GM19395 (cell line): ENCODE measurements at regions not wholly inside any gene's neighbourhood (a gene's known extent, or its start where the extent isn't known, plus 50 kb on each side); places are given as distances from the start of the nearest gene placed in this dataset.

Source experiments
- ATAC-seq: cut with Tn5 transposase; IDR thresholded peaks from one replicate; pipeline ENCODE4 v1.9.1; 2021; ENCODE audit warnings: mild to moderate bottlenecking, moderate library complexity; ENCODE audit not compliant: unreplicated experiment

- no peak for ATAC-seq
Observed at GRCh38 chr1:14470802-14471201, 127.7 kb upstream of the KAZN start.

GRCh38 chr1:14474856-14475255 lies 123.6 kb upstream of the KAZN start:
- no peak for ATAC-seq

- no peak for ATAC-seq
Observed at GRCh38 chr1:14476170-14476955, 122.1 kb upstream of the KAZN start.

- ATAC-seq: no peak
Observed at GRCh38 chr1:14478120-14478519, 120.4 kb upstream of the KAZN start.

GRCh38 chr1:14479865-14480264 lies 118.6 kb upstream of the KAZN start:
- no peak for ATAC-seq

- ATAC-seq: no peak
Observed at GRCh38 chr1:14482784-14483450, 115.6 kb upstream of the KAZN start.

- ATAC-seq: no peak
Observed at GRCh38 chr1:14485285-14485684, 113.2 kb upstream of the KAZN start.

- no peak for ATAC-seq
Observed at GRCh38 chr1:14486401-14487201, 111.9 kb upstream of the KAZN start.

- no peak for ATAC-seq
Observed at GRCh38 chr1:14487671-14488070, 110.8 kb upstream of the KAZN start.

- ATAC-seq: no peak
Observed at GRCh38 chr1:14494911-14495310, 103.6 kb upstream of the KAZN start.

- ATAC-seq: no peak
Observed at GRCh38 chr1:14495381-14495780, 103.1 kb upstream of the KAZN start.

- no peak for ATAC-seq
Observed at GRCh38 chr1:14495996-14496395, 102.5 kb upstream of the KAZN start.

GRCh38 chr1:14498839-14499238 lies 99.6 kb upstream of the KAZN start:
- no peak for ATAC-seq

- ATAC-seq: no peak
Observed at GRCh38 chr1:14499312-14500040, 99.0 kb upstream of the KAZN start.

- no peak for ATAC-seq
Observed at GRCh38 chr1:14500041-14500440, 98.4 kb upstream of the KAZN start.

- ATAC-seq: no peak
Observed at GRCh38 chr1:14500912-14501311, 97.6 kb upstream of the KAZN start.

- ATAC-seq: no peak
Observed at GRCh38 chr1:14504517-14504916, 94.0 kb upstream of the KAZN start.

GRCh38 chr1:14506471-14507255 lies 91.8 kb upstream of the KAZN start:
- no peak for ATAC-seq

GRCh38 chr1:14507262-14507661 lies 91.2 kb upstream of the KAZN start:
- no peak for ATAC-seq

- ATAC-seq: no peak
Observed at GRCh38 chr1:14508613-14509012, 89.9 kb upstream of the KAZN start.
